SJCRH30 (cell line): ENCODE measurements at regions not wholly inside any gene's neighbourhood (a gene's known extent, or its start where the extent isn't known, plus 50 kb on each side); places are given as distances from the start of the nearest gene placed in this dataset.
"Not testable (repeated sequence)": the region's sequence is repeated elsewhere in the genome, so short reads cannot be mapped to it uniquely, and the experiment has no call there.

Experiments
- DNase-seq, 2 experiments: peaks; one replicate each; pipeline ENCODE4 v3.0.0-alpha.2; 2015 to 2020
- H3K27ac ChIP-seq: fragments of 250-450 bp; sonication (Bioruptor Pico); 2 replicates; pipeline ENCODE4 v1.5.1; 2020; ENCODE audit warnings: mild to moderate bottlenecking, moderate library complexity
- H3K27me3 ChIP-seq: fragments of 250-450 bp; sonication (Bioruptor Pico); 2 replicates; pipeline ENCODE4 v1.5.1; 2020; ENCODE audit warnings: mild to moderate bottlenecking, moderate library complexity
- H3K36me3 ChIP-seq: fragments of 250-450 bp; sonication (Bioruptor Pico); 2 replicates; pipeline ENCODE4 v1.5.1; 2020; ENCODE audit warnings: mild to moderate bottlenecking, moderate library complexity
- H3K4me1 ChIP-seq: fragments of 250-450 bp; sonication (Bioruptor Pico); 2 replicates; pipeline ENCODE4 v1.5.1; 2020; ENCODE audit warnings: mild to moderate bottlenecking, moderate library complexity
- H3K4me3 ChIP-seq: fragments of 250-450 bp; sonication (Bioruptor Pico); 2 replicates; pipeline ENCODE4 v1.5.1; 2020; ENCODE audit warnings: mild to moderate bottlenecking, moderate library complexity
- H3K9me3 ChIP-seq: fragments of 250-450 bp; sonication (Bioruptor Pico); replicated peaks from 2 replicates; pipeline ENCODE4 v1.5.1; 2020; ENCODE audit warnings: mild to moderate bottlenecking, moderate library complexity

- no peak for DNase-seq
- H3K4me1 ChIP-seq = no peaks in the 10 kb centered on the region
- H3K9me3 ChIP-seq = no peaks in the 10 kb centered on the region
- H3K27ac ChIP-seq = no peak overlapping the region
- no peaks in the 10 kb centered on the region for H3K36me3 ChIP-seq
- no peaks in the 10 kb centered on the region for H3K27me3 ChIP-seq
- H3K4me3 ChIP-seq = no peak overlapping the region
Observed at GRCh38 chr3:87836026-87836425, 222.8 kb downstream of the CGGBP1 start.

- H3K4me3 ChIP-seq = no peak overlapping the region
- H3K27me3 ChIP-seq = no peaks in the 10 kb centered on the region
- H3K27ac ChIP-seq = no peak overlapping the region
- no peak for DNase-seq
- no peaks in the 10 kb centered on the region for H3K36me3 ChIP-seq
- H3K4me1 ChIP-seq = no peaks in the 10 kb centered on the region
- H3K9me3 ChIP-seq = no peaks in the 10 kb centered on the region
Observed at GRCh38 chr3:87835236-87835635, 223.6 kb downstream of the CGGBP1 start.

GRCh38 chr3:87834327-87834726, 224.5 kb downstream of the CGGBP1 start:
- Histone ChIP-seq H3K4me3 (no peak overlapping the region), H3K4me1 (no peaks in the 10 kb centered on the region), H3K27me3 (no peaks in the 10 kb centered on the region), H3K27ac (no peak overlapping the region), H3K36me3 (no peaks in the 10 kb centered on the region), H3K9me3 (no peaks in the 10 kb centered on the region)
- no peak for DNase-seq

- no peak overlapping the region for H3K4me3 ChIP-seq
- H3K9me3 ChIP-seq = no peaks in the 10 kb centered on the region
- no peaks in the 10 kb centered on the region for H3K4me1 ChIP-seq
- H3K27me3 ChIP-seq = no peaks in the 10 kb centered on the region
- DNase-seq = no peak
- H3K27ac ChIP-seq = no peak overlapping the region
- no peaks in the 10 kb centered on the region for H3K36me3 ChIP-seq
Observed at GRCh38 chr3:87833039-87833377, 225.8 kb downstream of the CGGBP1 start.

GRCh38 chr3:87828046-87828445, 230.8 kb downstream of the CGGBP1 start:
- no peaks in the 10 kb centered on the region for H3K36me3 ChIP-seq
- no peaks in the 10 kb centered on the region for H3K27me3 ChIP-seq
- H3K4me3 ChIP-seq = no peak overlapping the region
- H3K4me1 ChIP-seq = no peaks in the 10 kb centered on the region
- no peak overlapping the region for H3K27ac ChIP-seq
- no peak for DNase-seq
- no peaks in the 10 kb centered on the region for H3K9me3 ChIP-seq

DNA sequence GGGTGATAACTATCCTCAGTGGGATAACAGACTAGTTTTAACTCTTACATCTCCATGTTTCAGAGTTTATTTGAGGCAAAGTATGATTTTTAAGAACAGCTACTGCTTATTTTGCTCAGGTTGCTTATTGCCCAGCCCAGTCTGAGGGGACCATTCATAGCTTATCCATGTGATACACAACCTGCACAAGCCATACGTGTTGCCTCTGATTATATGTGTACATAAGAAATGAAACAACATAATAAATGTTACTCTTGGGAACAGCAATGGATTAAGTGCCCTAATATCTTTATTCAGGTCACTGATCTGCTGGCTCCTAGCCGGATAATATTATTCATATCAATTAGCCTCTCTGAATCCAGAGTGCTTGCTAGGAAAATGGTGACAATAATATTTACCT, 236.2 kb downstream of the CGGBP1 start:
- no peaks in the 10 kb centered on the region for H3K36me3 ChIP-seq
- H3K4me3 ChIP-seq = no peak overlapping the region
- DNase-seq = no peak
- no peaks in the 10 kb centered on the region for H3K27me3 ChIP-seq
- no peaks in the 10 kb centered on the region for H3K4me1 ChIP-seq
- no peaks in the 10 kb centered on the region for H3K9me3 ChIP-seq
- no peak overlapping the region for H3K27ac ChIP-seq

GRCh38 chr3:87813503-87813902, 245.3 kb downstream of the CGGBP1 start:
- not testable (repeated sequence) for H3K27ac ChIP-seq, H3K27me3 ChIP-seq, H3K4me3 ChIP-seq, H3K36me3 ChIP-seq, DNase-seq, H3K9me3 ChIP-seq, H3K4me1 ChIP-seq

DNA sequence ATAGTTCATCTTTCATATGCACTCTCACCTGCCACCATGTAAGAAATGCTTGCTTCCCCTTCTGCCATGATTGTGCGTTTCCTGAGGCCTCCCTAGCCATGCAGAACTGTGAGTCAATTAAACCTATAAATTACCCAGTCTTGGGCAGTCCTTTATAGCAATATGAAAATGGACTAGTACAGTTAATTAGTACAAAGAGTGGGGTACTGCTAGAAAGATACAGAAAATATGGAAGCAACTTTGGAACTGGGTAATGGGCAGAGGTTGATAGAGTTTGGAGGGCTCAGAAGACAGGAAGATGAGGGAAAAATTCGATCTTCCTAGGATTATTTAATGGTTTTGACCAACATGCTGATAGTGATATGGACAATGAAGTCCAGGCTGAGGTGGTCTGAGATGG, 246.9 kb downstream of the CGGBP1 start:
- Histone ChIP-seq H3K36me3 (no peaks in the 10 kb centered on the region), H3K27me3 (no peaks in the 10 kb centered on the region), H3K4me1 (no peaks in the 10 kb centered on the region), H3K27ac (no peak overlapping the region), H3K9me3 (no peaks in the 10 kb centered on the region), H3K4me3 (no peak overlapping the region)
- DNase-seq = no peak

GRCh38 chr3:87810452-87811016, 248.3 kb downstream of the CGGBP1 start:
- Histone ChIP-seq H3K4me1 (no peaks in the 10 kb centered on the region), H3K27me3 (no peaks in the 10 kb centered on the region), H3K36me3 (no peaks in the 10 kb centered on the region), H3K27ac (no peak overlapping the region), H3K9me3 (no peaks in the 10 kb centered on the region), H3K4me3 (no peak overlapping the region)
- no peak for DNase-seq

DNA sequence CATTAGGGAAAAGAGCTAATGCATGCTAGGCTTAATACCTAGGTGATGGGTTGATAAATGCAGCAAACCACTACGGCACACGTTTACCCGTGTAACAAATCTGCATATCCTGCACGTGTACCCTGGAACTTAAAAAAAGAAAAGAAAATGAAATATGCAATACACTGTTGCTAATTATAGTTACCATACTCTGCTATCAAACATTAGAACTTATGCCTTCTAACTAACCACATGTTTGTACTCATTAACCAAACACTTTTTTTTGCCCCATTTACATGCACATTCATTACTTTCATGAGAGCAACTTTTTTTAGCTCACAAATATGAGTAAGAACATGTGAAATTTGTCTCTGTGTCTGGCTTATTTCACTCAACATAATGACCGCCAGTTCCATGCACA, 253.1 kb downstream of the CGGBP1 start:
- Histone ChIP-seq H3K27ac (no peak overlapping the region), H3K9me3 (no peaks in the 10 kb centered on the region), H3K4me1 (no peaks in the 10 kb centered on the region), H3K4me3 (no peak overlapping the region), H3K36me3 (no peaks in the 10 kb centered on the region), H3K27me3 (no peaks in the 10 kb centered on the region)
- DNase-seq = no peak

DNA sequence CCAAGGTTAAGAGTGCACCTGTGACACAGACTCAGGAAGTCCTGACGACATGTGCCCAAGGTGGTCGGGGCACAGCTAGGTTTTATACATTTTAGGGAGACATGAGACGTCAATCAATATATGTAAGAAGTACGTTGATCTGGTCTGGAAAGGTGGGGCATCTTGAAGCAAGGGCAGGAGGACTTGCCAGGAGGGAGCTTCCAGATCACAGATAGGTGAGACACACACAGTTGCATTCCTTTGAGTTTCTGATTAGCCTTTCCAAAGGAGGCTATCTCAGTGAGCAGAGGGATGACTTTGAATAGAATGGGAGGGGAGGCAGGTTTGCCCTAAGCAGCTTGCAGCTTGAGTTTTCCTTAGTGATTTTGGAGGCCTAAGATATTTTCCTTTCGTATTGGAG, 257.4 kb downstream of the CGGBP1 start:
- H3K9me3 ChIP-seq = no peaks in the 10 kb centered on the region
- no peaks in the 10 kb centered on the region for H3K36me3 ChIP-seq
- no peaks in the 10 kb centered on the region for H3K4me1 ChIP-seq
- H3K27me3 ChIP-seq = no peaks in the 10 kb centered on the region
- DNase-seq = no peak
- H3K27ac ChIP-seq = no peak overlapping the region
- no peak overlapping the region for H3K4me3 ChIP-seq

DNA sequence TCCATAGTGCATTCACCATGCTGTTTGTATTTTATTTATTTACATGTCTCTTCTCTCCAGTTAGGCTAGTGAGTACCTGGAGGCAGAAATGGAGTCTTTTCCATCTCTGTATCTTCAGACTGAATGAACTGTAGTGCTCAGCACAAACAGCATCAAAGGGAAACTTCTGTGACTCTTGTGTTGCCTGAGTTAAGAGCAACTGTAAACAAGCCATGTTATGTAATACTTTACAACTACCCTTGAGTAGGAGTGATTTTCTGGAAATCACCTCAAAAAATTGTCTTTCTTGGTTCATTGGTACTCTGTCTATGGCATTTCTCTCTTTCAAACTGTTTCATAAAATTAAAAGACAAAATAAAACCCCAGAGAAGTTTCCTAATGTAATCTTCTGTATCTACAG, 258.3 kb downstream of the CGGBP1 start:
- Histone ChIP-seq H3K27me3 (no peaks in the 10 kb centered on the region), H3K36me3 (no peaks in the 10 kb centered on the region), H3K4me1 (no peaks in the 10 kb centered on the region), H3K9me3 (no peaks in the 10 kb centered on the region), H3K4me3 (no peak overlapping the region), H3K27ac (no peak overlapping the region)
- DNase-seq = no peak

- Histone ChIP-seq H3K27ac (no peak overlapping the region), H3K36me3 (no peaks in the 10 kb centered on the region)
- DNase-seq = no peak
Observed at GRCh38 chr3:87798567-87798947, 260.2 kb downstream of the CGGBP1 start.

GRCh38 chr3:87797872-87798566, 260.8 kb downstream of the CGGBP1 start:
- Histone ChIP-seq H3K27ac (no peak overlapping the region), H3K27me3 (no peaks in the 10 kb centered on the region)
- no peak for DNase-seq

More at GRCh38 chr3:87798567-87798947, 260.2 kb downstream of the CGGBP1 start:
- H3K27me3 ChIP-seq = no peaks in the 10 kb centered on the region
- H3K4me3 ChIP-seq = no peak overlapping the region
- H3K4me1 ChIP-seq = no peaks in the 10 kb centered on the region
- no peaks in the 10 kb centered on the region for H3K9me3 ChIP-seq

DNA sequence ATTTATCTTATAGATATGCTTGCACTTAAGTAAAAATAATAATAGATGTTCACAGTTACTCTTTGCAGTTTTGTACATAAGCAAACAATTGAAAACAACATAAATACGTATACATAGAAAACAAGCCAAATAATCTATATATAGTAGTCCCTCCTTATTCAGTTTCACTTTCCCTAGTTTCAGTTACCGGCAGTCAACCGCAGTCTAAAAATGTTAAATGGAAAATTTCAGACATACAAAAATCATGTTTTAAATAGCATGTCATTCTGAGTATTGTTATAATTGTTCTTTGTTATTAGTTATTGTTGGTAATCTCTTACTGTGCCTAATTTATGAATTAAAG, 262.0 kb downstream of the CGGBP1 start:
- no peak for DNase-seq
- no peaks in the 10 kb centered on the region for H3K27me3 ChIP-seq
- no peaks in the 10 kb centered on the region for H3K4me1 ChIP-seq
- no peak overlapping the region for H3K27ac ChIP-seq
- H3K4me3 ChIP-seq = no peak overlapping the region
- no peaks in the 10 kb centered on the region for H3K9me3 ChIP-seq
- H3K36me3 ChIP-seq = no peaks in the 10 kb centered on the region

More at GRCh38 chr3:87797872-87798566, 260.8 kb downstream of the CGGBP1 start:
- Histone ChIP-seq H3K4me3 (no peak overlapping the region), H3K4me1 (no peaks in the 10 kb centered on the region), H3K9me3 (no peaks in the 10 kb centered on the region), H3K36me3 (no peaks in the 10 kb centered on the region)

- H3K4me1 ChIP-seq = no peaks in the 10 kb centered on the region
- H3K27me3 ChIP-seq = no peaks in the 10 kb centered on the region
- no peaks in the 10 kb centered on the region for H3K9me3 ChIP-seq
- no peak for DNase-seq
- no peak overlapping the region for H3K27ac ChIP-seq
- no peaks in the 10 kb centered on the region for H3K36me3 ChIP-seq
- no peak overlapping the region for H3K4me3 ChIP-seq
Observed at GRCh38 chr3:87796137-87796842, 262.5 kb downstream of the CGGBP1 start.
